HepG2 (cell line): ENCODE measurements at regions not wholly inside any gene's neighbourhood (a gene's known extent, or its start where the extent isn't known, plus 50 kb on each side); places are given as distances from the start of the nearest gene placed in this dataset.

Experiments
- ATAC-seq: fragments of 200-7000 bp; cut with Tn5 transposase; 3 replicates; pipeline ENCODE4 v1.9.1; 2020; ENCODE audit warnings: mild to moderate bottlenecking, moderate library complexity
- BruUV-seq: library from RNA; stranded (reverse); fragments of 400-500 nt; replicated peaks from 2 replicates; lab custom pipeline; 2021; lab: Mats Ljungman, UMichigan
- CTCF ChIA-PET: fragments of 300-600 bp; formaldehyde crosslinking; extraction: SDS; loops from one replicate; lab custom pipeline; 2021; ENCODE audit warnings: low total read pairs, inconsistent platforms, low intra/inter-chr PET ratio; lab: Yijun Ruan, JAX
- POLR2A ChIA-PET: fragments of 350-600 bp; sonication (Branson Sonifier 250); formaldehyde crosslinking; loops from one replicate; lab custom pipeline; 2020; ENCODE audit warnings: antibody characterized with exemption, inconsistent platforms; lab: Yijun Ruan, JAX
- DNase-seq: peaks from one replicate; pipeline ENCODE4 v3.0.0-alpha.2; 2015; ENCODE audit warnings: low spot score
- FAIRE-seq: peaks from 3 replicates; lab custom pipeline; 2011; peaks lifted over from hg19 to GRCh38; lab: Jason Lieb, UNC
- H2AFZ ChIP-seq: one replicate; pipeline ENCODE4 v1.6.1; 2011; ENCODE audit warnings: low read length, inconsistent platforms
- H3K27ac ChIP-seq: fragments of 300-600 bp; 3 replicates; pipeline ENCODE4 v1.8.0; 2011; ENCODE audit warnings: mixed run types, mild to moderate bottlenecking, mixed read lengths, low read length, inconsistent platforms; ENCODE audit not compliant: insufficient read depth; ENCODE audit errors: extremely low read length
- H3K27me3 ChIP-seq, 2 experiments: fragments of 200-600 bp in 1 of 2; 2 replicates in 1 of 2; 3 replicates in 1 of 2; pipeline versions ENCODE4 v1.6.0 to v1.8.0; 2011; ENCODE audit warnings: low read length in 2 of 2, mild to moderate bottlenecking in 2 of 2, moderate library complexity in 2 of 2, inconsistent platforms in 1 of 2; ENCODE audit not compliant: insufficient read depth in 2 of 2, control insufficient read depth in 1 of 2
- H3K36me3 ChIP-seq, 2 experiments: fragments of 200-600 bp in 1 of 2; replicated peaks in 1 of 2; 2 replicates in 1 of 2; 3 replicates in 1 of 2; pipeline versions ENCODE4 v1.5.1 to v1.8.0; 2011; ENCODE audit warnings: low read length in 2 of 2, inconsistent platforms in 1 of 2; ENCODE audit not compliant: insufficient read depth in 2 of 2, control insufficient read depth in 1 of 2
- H3K4me1 ChIP-seq: 2 replicates; pipeline ENCODE4 v1.5.1; 2012; ENCODE audit warnings: low read length, inconsistent platforms; ENCODE audit not compliant: insufficient read depth
- H3K4me2 ChIP-seq: 2 replicates; pipeline ENCODE4 v1.6.0; 2011; ENCODE audit warnings: low read depth, low read length, inconsistent platforms
- H3K4me3 ChIP-seq, 3 experiments: fragments of 200-600 bp in 1 of 3; sonication (generic), shearing (Covaris generic) in 1 of 3; replicated peaks in 1 of 3; 2 replicates each; pipeline ENCODE4 v1.5.1; 2011 to 2016; ENCODE audit warnings: low read length in 3 of 3, inconsistent platforms in 2 of 3, low read depth in 2 of 3, mild to moderate bottlenecking in 2 of 3, control low read depth in 1 of 3, mixed read lengths in 1 of 3; ENCODE audit not compliant: insufficient read depth in 1 of 3
- H3K79me2 ChIP-seq: one replicate; pipeline ENCODE4 v1.6.1; 2011; ENCODE audit warnings: low read length, inconsistent platforms; ENCODE audit not compliant: insufficient read depth
- H3K9ac ChIP-seq: 2 replicates; pipeline ENCODE4 v1.6.0; 2011; ENCODE audit warnings: mild to moderate bottlenecking, low read depth, low read length, inconsistent platforms; ENCODE audit not compliant: insufficient read depth
- H3K9me3 ChIP-seq: 2 replicates; pipeline ENCODE4 v1.5.1; 2012; ENCODE audit warnings: mild to moderate bottlenecking, low read length
- H4K20me1 ChIP-seq: 2 replicates; pipeline ENCODE4 v1.6.0; 2011; ENCODE audit warnings: inconsistent platforms, mild to moderate bottlenecking, low read length, moderate library complexity; ENCODE audit not compliant: insufficient read depth
- GTF2F1 ChIP-seq: fragments of 150-350 bp; IDR thresholded peaks from 2 replicates; pipeline ENCODE4 v1.6.1; 2014; ENCODE audit warnings: low read length
- PPARG ChIP-seq: conservative IDR thresholded peaks from 2 replicates; pipeline ENCODE4 v1.6.1; 2016; ENCODE audit warnings: missing biosample characterization, missing genetic modification reagents
- RERE ChIP-seq: IDR thresholded peaks from 2 replicates; pipeline ENCODE4 v1.6.1; 2016; ENCODE audit warnings: low read depth, missing genetic modification reagents, missing compliant biosample characterization
- YY1 ChIP-seq: IDR thresholded peaks from 2 replicates; pipeline ENCODE4 v1.6.1; 2011; ENCODE audit warnings: low read length, low read depth, moderate library complexity, mild to moderate bottlenecking; ENCODE audit not compliant: insufficient read depth, insufficient replicate concordance
- WGBS: methylation state at CpG from one replicate; pipeline ENCODE4 v1.1.6; 2017; ENCODE audit warnings: low lambda C conversion rate; 5-methylcytosine and 5-hydroxymethylcytosine counted together
- in situ Hi-C: cut with HindIII; loops from 2 replicates; pipeline ENCODE4 v1.10.0; 2017; ENCODE audit warnings: low pct_unique_long_range_greater_than_20kb; ENCODE audit not compliant: extremely low pct_ligation_motif_present
- intact Hi-C: fragments of 100-400 bp; cut with micrococcal nuclease; formaldehyde crosslinking; loops from one replicate; pipeline ENCODE4 v1.10.0; 2022; ENCODE audit not compliant: unreplicated experiment
- TF ChIP-seq, protein P1 (sequence below): sonication (generic); formaldehyde crosslinking; IDR thresholded peaks from 2 replicates; pipeline ENCODE4 v1.4.0; 2020; ENCODE audit warnings: mild to moderate bottlenecking, missing genetic modification reagents
- TF ChIP-seq, protein P2 (sequence below): sonication (generic); formaldehyde crosslinking; IDR thresholded peaks from 2 replicates; pipeline ENCODE4 v1.8.1; 2023; ENCODE audit warnings: missing genetic modification reagents, inconsistent platforms, borderline replicate concordance

DNA sequence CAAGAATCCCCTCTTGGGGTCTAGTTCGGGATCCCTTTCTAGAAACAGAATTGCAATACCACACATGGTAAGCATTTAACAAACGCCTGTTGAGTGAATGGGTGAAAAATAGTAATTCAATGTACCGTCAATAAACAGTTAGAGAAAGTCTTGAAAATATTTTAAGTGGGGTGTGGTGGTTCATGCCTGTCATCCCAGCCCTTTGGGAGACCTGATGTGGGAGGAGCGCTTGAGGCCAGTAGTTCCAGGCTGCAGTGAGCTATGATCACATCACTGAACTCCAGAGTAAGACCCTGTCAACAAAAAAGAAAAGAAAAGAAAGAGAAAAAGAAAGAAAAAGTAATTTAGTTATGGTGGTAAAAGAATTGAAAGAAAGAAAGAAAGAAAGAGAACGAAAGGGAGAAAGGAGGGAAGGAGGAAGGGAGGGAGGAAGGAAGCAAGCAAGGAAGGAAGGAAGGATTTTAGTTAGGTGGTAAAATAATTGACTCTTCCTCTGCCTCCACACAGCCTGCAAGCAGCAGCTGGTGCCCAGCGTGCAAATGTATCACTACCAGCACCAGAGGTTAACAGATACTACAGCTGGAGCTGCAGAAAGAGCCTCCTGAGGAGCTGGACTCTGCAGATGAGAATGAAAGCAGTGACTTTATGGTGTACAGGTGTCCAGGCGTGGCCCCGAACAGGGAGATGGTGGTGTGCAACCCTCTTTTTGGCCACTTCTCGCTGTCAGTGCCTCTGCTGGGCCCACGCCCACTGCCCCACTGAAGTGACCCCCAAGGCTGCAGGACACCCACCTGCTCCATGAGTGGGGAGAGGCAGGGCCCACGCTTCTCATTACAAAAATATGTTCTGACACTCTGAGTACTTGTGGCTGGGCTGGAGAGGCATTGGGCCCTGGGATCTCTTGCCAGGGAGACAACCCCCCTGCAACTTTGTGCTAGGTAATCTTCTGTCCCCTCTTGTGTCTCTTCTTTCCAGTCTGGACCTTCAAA is 135.4 kb downstream of the BAMBI start:
- H3K4me1 ChIP-seq: peaks cover 29% of the 10 kb centered on the region
- H3K4me3 ChIP-seq: no peak overlapping the region
- H3K4me2 ChIP-seq: no peak overlapping the region
- no peak overlapping the region for H3K27ac ChIP-seq
- no TSS peak for BruUV-seq
- H3K9me3 ChIP-seq: no peaks in the 10 kb centered on the region
- intact Hi-C loops: no loop called here
- no peak overlapping the region for H2AFZ ChIP-seq
- H4K20me1 ChIP-seq: no peaks in the 10 kb centered on the region
- H3K36me3 ChIP-seq: no peaks in the 10 kb centered on the region
- POLR2A ChIA-PET: no interaction called here
- H3K27me3 ChIP-seq: no peaks in the 10 kb centered on the region
- H3K79me2 ChIP-seq: no peaks in the 10 kb centered on the region
- ATAC-seq (no peak), FAIRE-seq (no peak), DNase-seq (no peak)
- no peak overlapping the region for H3K9ac ChIP-seq
- in situ Hi-C loops: no loop called here
- CTCF ChIA-PET: no interaction called here
- TF ChIP-seq RERE (CRISPR knock-in tag) (no peak), GTF2F1 (no peak), YY1 (no peak), PPARG (CRISPR knock-in tag) (no peak)
- TF ChIP-seq, protein P1, sequence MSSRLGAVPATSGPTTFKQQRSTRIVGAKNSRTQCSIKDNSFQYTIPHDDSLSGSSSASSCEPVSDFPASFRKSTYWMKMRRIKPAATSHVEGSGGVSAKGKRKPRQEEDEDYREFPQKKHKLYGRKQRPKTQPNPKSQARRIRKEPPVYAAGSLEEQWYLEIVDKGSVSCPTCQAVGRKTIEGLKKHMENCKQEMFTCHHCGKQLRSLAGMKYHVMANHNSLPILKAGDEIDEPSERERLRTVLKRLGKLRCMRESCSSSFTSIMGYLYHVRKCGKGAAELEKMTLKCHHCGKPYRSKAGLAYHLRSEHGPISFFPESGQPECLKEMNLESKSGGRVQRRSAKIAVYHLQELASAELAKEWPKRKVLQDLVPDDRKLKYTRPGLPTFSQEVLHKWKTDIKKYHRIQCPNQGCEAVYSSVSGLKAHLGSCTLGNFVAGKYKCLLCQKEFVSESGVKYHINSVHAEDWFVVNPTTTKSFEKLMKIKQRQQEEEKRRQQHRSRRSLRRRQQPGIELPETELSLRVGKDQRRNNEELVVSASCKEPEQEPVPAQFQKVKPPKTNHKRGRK (CRISPR knock-in tag): 0 out of 2 replicates have a peak, but pooled peaks have one; percentile 36
- TF ChIP-seq, protein P2, sequence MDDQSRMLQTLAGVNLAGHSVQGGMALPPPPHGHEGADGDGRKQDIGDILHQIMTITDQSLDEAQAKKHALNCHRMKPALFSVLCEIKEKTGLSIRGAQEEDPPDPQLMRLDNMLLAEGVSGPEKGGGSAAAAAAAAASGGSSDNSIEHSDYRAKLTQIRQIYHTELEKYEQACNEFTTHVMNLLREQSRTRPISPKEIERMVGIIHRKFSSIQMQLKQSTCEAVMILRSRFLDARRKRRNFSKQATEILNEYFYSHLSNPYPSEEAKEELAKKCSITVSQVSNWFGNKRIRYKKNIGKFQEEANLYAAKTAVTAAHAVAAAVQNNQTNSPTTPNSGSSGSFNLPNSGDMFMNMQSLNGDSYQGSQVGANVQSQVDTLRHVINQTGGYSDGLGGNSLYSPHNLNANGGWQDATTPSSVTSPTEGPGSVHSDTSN (CRISPR knock-in tag): no peak
- 33% methylated on average over 6 of the region's 11 CpGs for WGBS
